ENCODE measurements at regions not wholly inside any gene's neighbourhood (a gene's known extent, or its start where the extent isn't known, plus 50 kb on each side); places are given as distances from the start of the nearest gene placed in this dataset.

GRCh38 chr5:96074460-96074859, 112.8 kb upstream of the ELL2 start:
- no peak for TF ChIP-seq CTCF (conservative IDR thresholded peaks at IDR 0.05 in 1 of 2, IDR thresholded peaks at IDR 0.05 in 1 of 2; ENCODE audit: extremely low read depth in 1 of 2, insufficient read depth in 1 of 2, low read depth in 1 of 2, low read length in 2 of 2)
- TF ChIP-seq EZH2 (IDR thresholded peaks at IDR 0.05; ENCODE audit: borderline replicate concordance, low read length) = no peak

All from mammary epithelial cell (primary cell).